GM21786 (cell line): ENCODE measurements at regions not wholly inside any gene's neighbourhood (a gene's known extent, or its start where the extent isn't known, plus 50 kb on each side); places are given as distances from the start of the nearest gene placed in this dataset.
A peak's percentile ranks its signal among the peaks of the same experiment; 100 is the strongest.

Experiments used
- ATAC-seq: cut with Tn5 transposase; IDR thresholded peaks from one replicate; pipeline ENCODE4 v1.9.1; 2021; ENCODE audit not compliant: unreplicated experiment

DNA sequence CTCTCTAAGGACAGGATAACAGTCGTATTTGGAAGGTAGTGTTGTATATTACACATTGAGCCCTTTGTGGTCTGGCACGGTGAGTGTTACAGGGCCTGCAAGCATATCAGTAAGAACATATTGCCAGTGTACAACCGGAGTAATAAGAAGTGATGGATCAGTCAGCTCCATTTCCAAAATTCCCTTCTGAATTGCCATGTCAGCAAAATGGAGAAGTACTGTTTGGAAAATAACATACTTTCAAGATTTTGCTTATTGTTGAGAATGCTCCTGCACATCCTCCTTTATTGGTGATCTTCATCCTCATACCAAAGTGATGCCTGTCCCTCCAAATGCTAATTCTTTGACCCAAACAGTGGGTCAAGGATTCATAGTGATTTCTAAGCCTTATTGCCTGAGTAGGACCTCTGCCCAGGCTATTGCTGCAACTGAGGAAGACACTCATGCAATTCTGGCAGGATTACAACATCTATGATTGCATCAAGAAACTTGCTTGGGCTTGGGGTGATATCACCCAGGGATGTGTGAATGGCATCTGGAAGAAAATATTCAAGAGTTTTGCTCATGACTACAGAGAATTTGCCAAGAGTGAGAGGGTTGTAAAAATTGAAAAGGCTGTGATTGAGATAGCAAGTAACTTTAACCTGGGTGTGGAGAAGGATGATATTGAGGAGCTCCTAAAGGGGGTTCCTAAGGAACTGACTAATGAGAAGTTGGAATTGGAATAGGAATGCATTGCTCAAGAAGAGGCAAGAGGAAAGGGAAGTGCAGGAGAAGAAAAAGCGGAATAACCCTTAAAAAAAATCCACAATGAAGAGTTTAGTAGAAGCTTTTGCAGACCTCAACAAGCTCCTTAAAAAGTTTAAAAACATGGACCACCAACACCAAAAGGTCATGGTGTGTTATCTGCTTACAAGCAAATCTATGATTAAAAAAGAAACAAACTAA lies 452.2 kb upstream of the SORCS1 start:
- no peak for ATAC-seq

DNA sequence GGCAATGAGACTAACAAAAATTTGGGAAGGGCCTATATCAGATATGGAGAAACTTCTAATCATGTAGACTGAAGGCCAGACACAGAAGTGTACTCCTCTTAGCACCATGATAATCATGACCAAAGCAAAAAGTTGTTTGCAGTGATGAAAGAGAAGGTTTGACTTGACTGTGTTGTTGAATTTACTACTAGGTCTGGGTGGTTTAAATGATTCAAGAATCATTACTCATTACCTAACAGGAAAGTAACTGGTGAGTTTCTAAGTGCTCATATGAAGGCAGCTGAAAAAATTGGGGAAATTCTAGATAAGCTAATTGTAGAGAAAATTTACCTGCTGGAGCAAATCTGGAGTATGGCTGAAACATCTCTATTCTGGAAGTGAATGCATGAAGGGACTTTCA lies 451.5 kb upstream of the SORCS1 start:
- no peak for ATAC-seq

DNA sequence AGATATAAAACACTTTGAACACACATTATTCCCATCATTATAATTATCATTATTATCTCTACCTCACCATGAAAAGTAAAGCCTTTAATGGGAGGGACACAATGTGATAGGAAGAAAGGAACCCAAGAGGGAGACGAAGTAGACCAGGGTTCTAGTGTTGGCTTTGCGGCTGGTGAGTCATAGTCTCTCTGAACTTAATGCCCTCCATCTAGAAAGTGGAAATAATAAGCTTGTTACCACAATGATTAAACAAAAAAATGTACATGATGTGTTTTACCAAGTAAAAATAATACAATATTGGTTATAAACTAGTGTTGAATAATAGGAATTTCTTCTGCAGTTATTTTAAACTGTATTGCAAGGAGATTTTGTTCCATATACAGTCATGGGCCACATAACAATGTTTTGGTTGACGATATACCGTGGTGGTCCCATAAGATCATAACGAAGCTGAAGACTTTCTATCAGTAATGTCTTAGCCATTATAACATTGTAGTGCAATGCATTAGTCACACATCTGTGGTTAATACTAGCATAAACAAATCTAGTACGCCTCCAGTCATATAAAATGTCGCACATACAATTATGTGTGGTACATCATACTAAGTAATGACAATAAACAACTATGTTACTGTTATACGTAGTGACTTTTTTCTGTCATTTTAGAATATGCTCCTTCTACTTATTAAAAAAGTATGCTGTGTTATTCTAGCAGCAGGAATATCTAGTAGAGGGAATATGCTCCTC lies 450.6 kb upstream of the SORCS1 start:
- no peak for ATAC-seq

DNA sequence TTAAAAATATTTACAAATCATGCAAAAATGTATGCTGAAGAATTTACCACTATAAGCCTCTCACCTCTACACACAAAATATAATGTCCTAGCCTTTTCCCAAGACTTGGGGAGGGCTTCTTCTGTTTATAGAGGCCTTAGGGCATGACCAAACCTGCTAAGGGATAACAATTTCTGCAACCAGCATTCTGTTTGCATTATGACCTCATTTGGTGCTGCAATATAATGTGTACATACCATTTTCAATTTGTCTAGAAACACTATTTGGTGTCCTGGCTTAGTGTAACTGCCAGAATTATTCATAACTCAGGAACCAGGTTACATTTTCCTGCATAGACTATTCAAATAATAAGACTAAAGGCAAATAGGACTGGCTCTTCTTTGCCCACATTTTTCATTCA lies 446.6 kb upstream of the SORCS1 start:
- no peak for ATAC-seq

DNA sequence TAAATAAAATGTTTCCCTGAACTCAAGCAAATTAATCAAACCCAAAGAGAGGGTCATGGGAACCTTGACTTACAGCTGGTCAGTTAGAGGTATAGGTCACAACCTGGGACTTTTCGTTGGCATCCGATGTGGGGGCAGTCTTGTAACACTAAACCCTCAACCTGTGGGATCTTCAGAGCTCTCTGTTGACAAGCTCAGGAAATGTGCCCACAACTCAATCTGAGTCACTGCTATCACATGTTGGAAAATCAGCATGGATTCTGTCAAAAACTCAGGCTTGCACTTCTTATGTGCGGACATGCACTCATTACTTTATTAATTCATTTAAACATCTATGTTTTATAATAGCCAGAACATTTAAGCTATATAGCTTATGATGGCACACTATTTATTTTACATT lies 424.6 kb upstream of the SORCS1 start:
- ATAC-seq = no peak

DNA sequence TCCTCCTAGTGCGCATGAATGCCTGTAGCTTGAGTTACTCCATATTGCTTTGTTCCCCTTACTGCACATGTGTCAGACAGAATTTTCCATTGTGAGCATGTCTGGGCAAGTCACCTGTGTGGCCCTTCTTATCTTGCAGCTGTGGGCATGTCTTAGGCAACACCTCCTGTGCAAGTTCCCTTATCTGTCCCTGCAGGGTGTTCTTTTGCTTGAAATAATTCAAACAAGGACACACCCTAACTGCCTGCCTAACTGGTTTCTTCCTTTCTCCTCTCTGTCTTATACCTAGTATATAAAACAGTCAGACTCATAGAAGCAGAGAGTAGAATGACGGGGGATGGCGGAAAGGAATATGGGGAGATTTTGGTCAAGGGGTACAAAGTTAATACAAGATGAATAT lies 421.1 kb upstream of the SORCS1 start:
- ATAC-seq = no peak

DNA sequence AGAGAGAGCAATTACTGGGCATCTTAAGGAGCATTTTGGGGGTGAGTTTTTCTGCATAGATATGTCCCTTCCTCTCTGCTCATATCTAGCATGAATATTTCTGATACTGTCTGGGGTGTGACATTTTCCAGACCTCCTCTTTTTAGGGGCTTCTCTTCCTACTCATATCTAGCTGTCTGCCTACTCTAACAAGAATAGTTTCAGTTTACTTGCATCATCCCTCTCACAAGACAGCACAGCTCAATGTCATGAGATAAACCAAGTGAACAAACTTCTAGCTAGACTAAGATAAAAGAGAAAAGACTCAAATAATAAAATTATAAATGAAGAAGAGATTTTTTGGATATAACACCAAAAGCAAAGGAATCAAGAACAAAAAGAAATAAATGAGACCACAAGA lies 419.5 kb upstream of the SORCS1 start:
- no peak for ATAC-seq

DNA sequence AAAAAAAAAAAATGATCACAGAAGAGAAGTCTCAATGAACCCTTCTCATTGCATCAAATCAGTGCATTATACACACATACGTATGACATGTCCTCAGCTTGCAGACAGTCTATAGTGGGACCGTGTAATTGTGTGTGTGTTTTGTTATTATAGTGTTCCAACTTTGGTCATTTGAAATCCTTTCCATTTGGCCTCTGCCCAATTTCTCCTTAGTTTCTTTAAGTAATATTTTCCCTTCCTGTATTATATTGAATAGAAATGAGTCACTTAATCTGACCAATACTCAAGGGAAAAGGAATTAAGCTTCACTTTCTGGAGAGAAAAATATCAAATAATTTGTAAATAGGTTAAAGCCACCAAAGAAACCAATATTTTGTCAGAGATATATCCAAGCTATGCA lies 415.5 kb upstream of the SORCS1 start:
- no peak for ATAC-seq

DNA sequence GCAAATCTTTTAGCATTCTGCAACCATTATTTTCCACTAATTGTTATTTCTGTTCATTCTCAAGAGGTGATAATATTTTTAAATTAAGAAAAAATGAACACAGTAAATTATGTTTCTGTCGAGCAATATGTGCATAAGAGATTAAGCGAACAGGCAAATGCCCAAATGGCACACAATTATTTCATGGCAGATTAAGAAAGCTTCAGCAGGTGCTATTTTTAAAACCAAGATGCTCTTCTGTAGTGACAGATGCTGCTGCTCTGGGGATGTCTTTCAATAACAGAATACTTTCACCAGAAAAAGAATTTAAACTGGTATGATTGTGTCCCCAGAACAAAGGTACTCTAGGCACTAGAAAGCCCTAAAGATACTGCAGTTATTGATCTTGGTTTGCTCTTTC lies 412.7 kb upstream of the SORCS1 start:
- ATAC-seq = no peak

DNA sequence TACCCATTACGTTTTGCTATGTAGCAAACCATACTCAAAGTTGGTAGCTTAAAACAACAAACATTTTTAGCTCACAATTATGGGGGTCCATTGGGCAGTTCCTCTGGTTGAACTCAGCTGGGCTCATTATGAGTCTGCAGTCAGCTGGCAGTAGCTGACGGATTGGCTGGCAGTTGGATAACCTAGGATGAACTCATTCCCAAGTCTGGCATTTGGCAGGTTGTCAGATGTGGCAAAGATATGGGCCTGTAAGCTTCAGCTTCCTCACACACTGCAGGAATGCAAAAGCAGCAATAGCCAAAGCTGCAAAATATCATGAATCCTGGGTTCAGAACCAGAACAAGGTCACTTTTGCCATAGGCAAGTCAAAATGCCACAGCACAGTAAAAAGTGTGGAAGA lies 412.2 kb upstream of the SORCS1 start:
- no peak for ATAC-seq

DNA sequence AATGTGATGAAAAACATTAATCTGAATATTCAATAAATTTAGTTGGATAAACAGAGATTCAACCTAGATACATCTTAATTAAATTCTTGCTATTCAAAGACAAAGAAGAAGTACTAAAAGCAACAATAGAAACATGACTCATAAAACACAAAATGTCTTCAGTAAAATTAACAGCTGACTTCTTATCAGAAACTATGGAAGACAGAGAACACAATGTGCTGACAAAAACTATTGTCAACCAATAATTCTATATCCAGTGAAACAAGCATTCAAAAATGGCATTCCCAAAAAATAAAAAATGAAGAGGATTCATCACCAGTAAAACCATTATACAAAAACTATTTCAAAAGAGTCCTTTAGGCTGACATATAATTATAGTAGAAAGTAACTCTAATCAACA lies 400.5 kb upstream of the SORCS1 start:
- no peak for ATAC-seq

DNA sequence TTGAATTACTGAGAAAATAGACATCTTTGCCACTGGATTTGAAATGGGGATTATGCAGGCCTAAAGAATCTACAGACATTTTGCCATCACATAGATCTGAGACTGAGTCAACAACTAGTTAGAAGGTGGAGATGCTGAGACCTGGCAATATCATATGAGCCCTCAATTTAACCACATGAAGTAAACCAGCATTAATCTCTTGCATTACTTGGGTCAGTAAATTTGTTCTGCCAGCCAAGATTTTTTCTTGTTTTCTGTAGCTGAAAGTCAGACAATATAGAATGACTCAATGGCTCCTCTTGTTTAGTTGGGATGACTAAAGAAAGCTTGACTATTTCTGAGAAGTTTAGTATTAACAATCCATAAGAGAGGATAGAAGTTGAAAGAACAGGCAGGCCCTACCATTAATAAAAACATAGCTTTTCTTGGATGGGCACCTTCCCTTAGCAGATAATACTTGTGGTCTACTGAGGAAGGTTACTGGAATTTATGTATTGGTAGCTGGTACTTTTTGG lies 396.7 kb upstream of the SORCS1 start:
- no peak for ATAC-seq

DNA sequence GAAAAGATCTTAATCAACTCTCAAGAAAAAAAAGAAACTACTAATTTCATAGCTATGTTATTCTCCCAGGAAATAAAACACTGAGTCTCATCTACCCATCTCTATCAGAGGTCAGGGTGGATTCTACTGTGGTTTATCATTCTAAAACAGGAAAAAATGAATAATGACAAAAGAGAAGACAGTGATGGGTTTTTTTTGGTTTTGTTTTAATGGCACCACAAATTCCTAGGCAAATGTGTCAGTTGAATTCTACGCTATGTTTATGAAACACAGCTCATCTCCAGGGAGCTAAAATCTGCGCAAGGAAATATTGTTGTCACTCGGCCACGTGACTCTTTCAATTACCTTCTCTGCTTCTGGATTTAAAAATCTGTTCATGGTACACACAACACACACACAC lies 393.4 kb upstream of the SORCS1 start:
- ATAC-seq = no peak

DNA sequence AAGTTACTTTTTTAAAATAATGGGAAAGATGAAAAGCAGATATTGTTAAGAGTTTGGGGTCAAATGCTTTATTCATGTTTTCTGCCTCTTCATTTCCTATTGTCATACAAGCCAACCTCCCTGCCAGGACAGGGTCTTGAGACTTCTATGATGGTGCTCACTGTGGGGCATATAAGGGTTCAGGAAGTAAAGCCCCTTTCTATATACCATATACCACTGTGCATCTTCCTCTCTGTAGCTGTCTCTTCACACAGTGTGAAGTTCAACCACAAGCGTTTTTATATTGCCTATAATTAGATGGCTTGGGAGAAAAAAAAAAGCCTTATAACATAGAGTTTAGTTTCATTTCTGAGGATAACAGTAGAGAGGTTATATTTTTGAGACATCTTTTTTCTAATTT lies 389.8 kb upstream of the SORCS1 start:
- no peak for ATAC-seq

DNA sequence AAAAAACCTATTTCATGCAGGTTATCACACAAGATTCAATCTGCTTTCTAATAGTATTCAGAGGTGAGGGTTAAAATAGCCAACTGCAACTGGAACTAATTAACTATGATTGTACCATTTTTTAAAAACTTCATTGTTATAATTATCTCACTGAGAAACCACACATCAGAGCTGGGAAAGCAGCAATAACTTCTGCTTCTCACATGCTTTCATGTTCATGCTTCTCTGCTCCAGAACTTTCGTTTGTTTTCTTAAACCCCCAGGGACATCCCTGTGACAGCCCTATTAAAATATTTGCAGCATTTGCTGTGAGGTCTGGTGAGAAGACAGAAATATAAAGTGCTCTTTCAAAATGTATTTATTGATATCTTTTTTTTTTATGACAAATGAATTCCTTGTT lies 389.0 kb upstream of the SORCS1 start:
- peak; percentile 70 for ATAC-seq

DNA sequence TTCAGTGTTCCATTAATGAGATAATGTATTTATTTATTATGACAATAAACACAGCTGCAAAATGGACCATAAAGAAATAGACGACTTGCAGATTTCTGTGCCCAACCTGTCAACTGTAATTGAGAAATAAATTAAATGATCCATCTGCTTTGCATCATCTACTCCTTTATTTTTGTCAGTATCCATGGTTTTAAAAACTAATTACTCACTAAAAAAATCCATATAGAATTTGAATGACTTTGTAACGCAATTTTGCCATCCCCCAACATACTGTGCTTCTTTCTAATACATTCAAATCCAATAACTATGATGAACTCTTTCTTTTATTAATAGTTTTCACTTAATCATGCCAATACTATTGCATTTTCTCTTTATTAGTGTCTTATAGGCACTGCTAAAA lies 388.5 kb upstream of the SORCS1 start:
- ATAC-seq = no peak

DNA sequence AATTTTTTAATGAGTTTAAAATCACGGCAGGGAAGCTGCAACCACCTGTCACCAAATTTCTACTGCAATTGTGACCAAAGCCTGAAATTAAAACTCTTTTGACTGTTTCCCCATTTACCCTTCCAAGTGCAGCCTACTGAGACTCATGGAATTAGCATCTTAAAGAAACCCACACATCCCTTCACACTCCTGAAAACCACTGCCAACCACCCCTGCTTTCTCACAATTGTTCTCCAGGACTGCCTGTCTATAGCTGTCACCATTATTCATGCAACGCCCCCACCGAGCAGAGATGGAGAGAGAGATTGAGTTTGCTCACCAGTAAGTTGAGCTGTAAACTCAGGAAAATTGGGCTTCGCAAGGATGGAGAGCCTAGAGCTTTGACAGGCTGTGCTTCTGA lies 383.8 kb upstream of the SORCS1 start:
- ATAC-seq = no peak

DNA sequence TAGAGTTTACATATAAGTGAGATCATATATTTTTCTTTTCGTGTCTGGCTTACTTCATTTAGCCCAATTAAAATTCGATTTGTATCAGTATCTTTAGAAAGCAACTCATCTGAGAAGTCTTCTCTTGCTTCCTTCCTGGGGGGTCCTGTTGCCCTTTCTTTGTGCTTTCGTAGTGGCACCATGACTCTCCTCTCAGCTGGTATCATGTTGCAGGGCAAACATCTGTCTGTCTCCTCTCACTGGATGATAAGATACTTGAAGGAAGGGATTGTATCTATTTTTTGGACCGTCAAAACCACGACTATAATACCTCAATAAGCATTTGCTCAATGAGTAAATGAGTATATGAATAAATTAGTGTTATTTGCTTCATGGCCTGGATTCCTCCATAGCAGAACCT lies 382.5 kb upstream of the SORCS1 start:
- ATAC-seq = no peak

DNA sequence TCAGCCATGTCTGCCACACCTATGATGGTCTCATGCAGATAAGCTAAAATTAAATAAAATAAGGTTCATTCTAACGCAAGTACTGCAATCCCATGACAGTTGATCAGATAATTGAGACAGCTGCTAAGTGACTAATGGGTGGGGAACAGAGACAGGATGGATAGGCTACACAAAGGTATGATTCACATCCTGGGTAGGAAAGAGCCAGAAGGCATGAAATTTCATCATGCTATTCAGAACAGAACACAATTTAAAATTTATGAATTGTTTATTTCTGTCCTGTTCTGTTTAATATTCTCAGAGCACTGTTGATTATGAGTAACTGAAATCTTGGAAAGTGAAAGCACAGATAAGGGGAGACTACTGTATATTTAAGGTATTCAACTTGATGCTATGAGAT lies 381.8 kb upstream of the SORCS1 start:
- ATAC-seq = no peak

DNA sequence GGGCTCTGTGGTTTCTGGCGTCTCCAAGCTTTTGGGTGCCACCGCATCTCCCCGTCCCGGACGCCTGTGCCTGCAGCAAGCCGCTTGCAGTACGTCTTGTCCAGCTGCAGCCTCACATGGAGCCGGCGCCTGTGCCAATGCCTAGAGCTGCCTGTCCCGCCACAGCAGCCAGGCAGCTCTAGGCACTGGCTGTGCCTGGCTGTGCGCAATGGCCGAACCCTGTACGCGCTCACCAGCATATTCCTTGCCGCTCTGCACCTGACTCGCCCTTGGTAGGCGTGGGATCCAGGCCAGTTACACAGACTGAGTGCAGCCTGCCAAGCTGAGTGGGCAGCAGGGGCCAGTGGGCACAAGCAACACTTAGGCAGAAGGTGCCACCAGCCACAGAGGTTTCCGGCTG lies 381.2 kb upstream of the SORCS1 start:
- ATAC-seq = no peak

DNA sequence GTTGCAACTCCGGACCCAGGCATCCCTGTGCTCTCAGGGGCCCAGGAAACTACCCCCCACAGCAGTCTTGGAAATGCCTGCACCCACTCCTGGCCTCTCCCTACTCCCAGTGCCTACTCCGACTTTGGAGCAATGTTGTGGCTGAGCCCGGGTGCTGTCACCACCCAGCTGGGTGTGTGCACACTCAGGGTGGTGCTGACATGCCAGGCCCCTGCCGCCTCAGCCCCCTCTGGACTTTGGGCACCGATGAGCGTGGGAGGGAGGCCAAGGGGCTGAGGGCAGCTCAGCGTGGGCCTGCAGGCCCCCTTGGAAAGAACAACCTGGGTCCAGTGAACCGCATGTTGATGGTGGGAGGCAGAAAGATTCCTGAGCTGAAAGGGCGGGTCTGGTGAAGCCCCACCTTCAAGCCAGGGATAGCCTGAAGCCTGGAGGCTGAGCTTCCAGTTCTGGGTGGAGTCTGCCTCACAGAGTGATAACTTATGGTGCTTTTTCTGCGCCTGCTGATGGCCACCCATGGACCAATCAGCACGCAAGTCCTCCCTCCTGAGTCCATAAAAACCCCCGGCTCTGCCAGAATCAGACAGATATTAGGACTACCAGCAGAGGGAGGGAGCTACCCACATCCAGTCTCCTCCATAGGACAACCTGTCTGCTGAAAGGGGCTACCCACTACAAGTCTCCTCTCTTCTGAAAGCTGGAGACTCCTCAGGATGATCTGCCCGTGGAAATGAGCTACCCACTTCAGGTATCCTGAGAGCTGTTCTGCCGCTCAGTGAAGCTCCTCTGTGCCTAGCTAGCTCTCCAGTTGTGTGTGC lies 380.4 kb upstream of the SORCS1 start:
- no peak for ATAC-seq
